ENCODE measurements at regions not wholly inside any gene's neighbourhood (a gene's known extent, or its start where the extent isn't known, plus 50 kb on each side); places are given as distances from the start of the nearest gene placed in this dataset.
A peak's percentile ranks its signal among the peaks of the same experiment; 100 is the strongest.

- TF ChIP-seq, protein P1, sequence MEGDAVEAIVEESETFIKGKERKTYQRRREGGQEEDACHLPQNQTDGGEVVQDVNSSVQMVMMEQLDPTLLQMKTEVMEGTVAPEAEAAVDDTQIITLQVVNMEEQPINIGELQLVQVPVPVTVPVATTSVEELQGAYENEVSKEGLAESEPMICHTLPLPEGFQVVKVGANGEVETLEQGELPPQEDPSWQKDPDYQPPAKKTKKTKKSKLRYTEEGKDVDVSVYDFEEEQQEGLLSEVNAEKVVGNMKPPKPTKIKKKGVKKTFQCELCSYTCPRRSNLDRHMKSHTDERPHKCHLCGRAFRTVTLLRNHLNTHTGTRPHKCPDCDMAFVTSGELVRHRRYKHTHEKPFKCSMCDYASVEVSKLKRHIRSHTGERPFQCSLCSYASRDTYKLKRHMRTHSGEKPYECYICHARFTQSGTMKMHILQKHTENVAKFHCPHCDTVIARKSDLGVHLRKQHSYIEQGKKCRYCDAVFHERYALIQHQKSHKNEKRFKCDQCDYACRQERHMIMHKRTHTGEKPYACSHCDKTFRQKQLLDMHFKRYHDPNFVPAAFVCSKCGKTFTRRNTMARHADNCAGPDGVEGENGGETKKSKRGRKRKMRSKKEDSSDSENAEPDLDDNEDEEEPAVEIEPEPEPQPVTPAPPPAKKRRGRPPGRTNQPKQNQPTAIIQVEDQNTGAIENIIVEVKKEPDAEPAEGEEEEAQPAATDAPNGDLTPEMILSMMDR (IDR thresholded peaks at IDR 0.05; ENCODE audit: low read length): no peak
- no peak for TF ChIP-seq EZH2 (IDR thresholded peaks at IDR 0.05; ENCODE audit: borderline replicate concordance, low read length)
- H3K4me3 ChIP-seq (ENCODE audit: low read depth, low read length, poor library complexity, severe bottlenecking): no peak overlapping the region
These were observed 602.4 kb upstream of the PRKX start for GRCh38 chrX:4315891-4316290.

GRCh38 chrX:4314586-4314985 is 601.1 kb upstream of the PRKX start:
- Histone ChIP-seq H3F3A (ENCODE audit: insufficient read depth, low read length) (no peaks in the 10 kb centered on the region), H4K20me1 (ENCODE audit: insufficient read depth, low read length) (no peaks in the 10 kb centered on the region), H3K4me1 (ENCODE audit: insufficient read depth, low read length, severe bottlenecking) (no peaks in the 10 kb centered on the region), H2AFZ (ENCODE audit: low read length) (no peak overlapping the region), H3K9ac (ENCODE audit: low read length) (no peak overlapping the region), H3K4me3 (ENCODE audit: low read depth, low read length, poor library complexity, severe bottlenecking) (no peak overlapping the region), H3K4me2 (ENCODE audit: low read length) (no peak overlapping the region), H3K9me2 (ENCODE audit: low read depth, low read length) (no peaks in the 10 kb centered on the region), H3K79me2 (ENCODE audit: insufficient read depth, low read length) (no peaks in the 10 kb centered on the region), H3K27me3 (ENCODE audit: insufficient read depth, low read length) (no peaks in the 10 kb centered on the region), H3K36me3 (ENCODE audit: insufficient read depth, low read length) (no peaks in the 10 kb centered on the region), H3K27ac (ENCODE audit: low read depth, low read length, poor library complexity, severe bottlenecking) (no peak overlapping the region), H3K9me3 (ENCODE audit: low read length) (no peaks in the 10 kb centered on the region)
- TF ChIP-seq EZH2 (IDR thresholded peaks at IDR 0.05; ENCODE audit: borderline replicate concordance, low read length): no peak
- TF ChIP-seq, protein P1 (IDR thresholded peaks at IDR 0.05; ENCODE audit: low read length): no peak

More at GRCh38 chrX:4315891-4316290, 602.4 kb upstream of the PRKX start:
- no peaks in the 10 kb centered on the region for H3F3A ChIP-seq (ENCODE audit: insufficient read depth, low read length)
- H3K27me3 ChIP-seq (ENCODE audit: insufficient read depth, low read length): no peaks in the 10 kb centered on the region
- no peak overlapping the region for H3K4me2 ChIP-seq (ENCODE audit: low read length)
- no peaks in the 10 kb centered on the region for H3K79me2 ChIP-seq (ENCODE audit: insufficient read depth, low read length)
- H2AFZ ChIP-seq (ENCODE audit: low read length): no peak overlapping the region
- no peak overlapping the region for H3K27ac ChIP-seq (ENCODE audit: low read depth, low read length, poor library complexity, severe bottlenecking)
- H3K9me2 ChIP-seq (ENCODE audit: low read depth, low read length): no peaks in the 10 kb centered on the region
- no peak overlapping the region for H3K9ac ChIP-seq (ENCODE audit: low read length)
- H3K4me1 ChIP-seq (ENCODE audit: insufficient read depth, low read length, severe bottlenecking): no peaks in the 10 kb centered on the region
- no peaks in the 10 kb centered on the region for H3K9me3 ChIP-seq (ENCODE audit: low read length)
- no peaks in the 10 kb centered on the region for H4K20me1 ChIP-seq (ENCODE audit: insufficient read depth, low read length)
- H3K36me3 ChIP-seq (ENCODE audit: insufficient read depth, low read length): no peaks in the 10 kb centered on the region

DNA sequence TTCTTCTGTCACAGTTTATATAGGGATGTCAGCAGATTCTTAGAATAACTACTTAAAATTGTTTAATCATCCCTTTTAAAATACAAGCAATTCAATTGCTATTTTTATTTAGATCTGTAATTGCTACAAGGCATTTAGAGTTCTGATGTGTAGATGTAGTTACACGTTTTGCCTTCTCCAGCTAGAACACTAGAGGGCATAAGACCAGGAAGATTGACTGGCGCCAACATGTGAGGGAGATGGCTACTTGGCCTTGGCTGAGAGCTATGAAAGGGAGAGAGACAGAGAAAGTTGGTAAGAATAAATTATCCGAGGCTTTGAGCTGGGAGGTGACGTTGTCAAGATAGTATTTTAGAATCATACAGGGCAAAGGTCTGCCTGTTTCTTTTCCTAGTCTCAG is 563.7 kb upstream of the PRKX start:
- Histone ChIP-seq H2AFZ (ENCODE audit: low read length) (no peak overlapping the region), H3K27me3 (ENCODE audit: insufficient read depth, low read length) (no peaks in the 10 kb centered on the region), H3K79me2 (ENCODE audit: insufficient read depth, low read length) (no peaks in the 10 kb centered on the region), H3K4me2 (ENCODE audit: low read length) (no peak overlapping the region), H3K9me2 (ENCODE audit: low read depth, low read length) (no peaks in the 10 kb centered on the region), H3K9ac (ENCODE audit: low read length) (no peak overlapping the region), H3K4me3 (ENCODE audit: low read depth, low read length, poor library complexity, severe bottlenecking) (no peak overlapping the region), H3K4me1 (ENCODE audit: insufficient read depth, low read length, severe bottlenecking) (no peaks in the 10 kb centered on the region), H3K36me3 (ENCODE audit: insufficient read depth, low read length) (no peaks in the 10 kb centered on the region), H3K9me3 (ENCODE audit: low read length) (no peaks in the 10 kb centered on the region), H3F3A (ENCODE audit: insufficient read depth, low read length) (no peaks in the 10 kb centered on the region), H4K20me1 (ENCODE audit: insufficient read depth, low read length) (no peaks in the 10 kb centered on the region), H3K27ac (ENCODE audit: low read depth, low read length, poor library complexity, severe bottlenecking) (no peak overlapping the region)
- TF ChIP-seq, protein P1 (IDR thresholded peaks at IDR 0.05; ENCODE audit: low read length): peak; percentile 31; the same call in 1 of the 2 replicates
- TF ChIP-seq EZH2 (IDR thresholded peaks at IDR 0.05; ENCODE audit: borderline replicate concordance, low read length): no peak

Measured in OCI-LY1 (cell line).